HG03571 (cell line): ENCODE measurements at regions not wholly inside any gene's neighbourhood (a gene's known extent, or its start where the extent isn't known, plus 50 kb on each side); places are given as distances from the start of the nearest gene placed in this dataset.
"Not testable (repeated sequence)": the region's sequence is repeated elsewhere in the genome, so short reads cannot be mapped to it uniquely, and the experiment has no call there.

Source experiments
- ATAC-seq: cut with Tn5 transposase; IDR thresholded peaks from one replicate; pipeline ENCODE4 v1.9.1; 2021; ENCODE audit not compliant: unreplicated experiment

DNA sequence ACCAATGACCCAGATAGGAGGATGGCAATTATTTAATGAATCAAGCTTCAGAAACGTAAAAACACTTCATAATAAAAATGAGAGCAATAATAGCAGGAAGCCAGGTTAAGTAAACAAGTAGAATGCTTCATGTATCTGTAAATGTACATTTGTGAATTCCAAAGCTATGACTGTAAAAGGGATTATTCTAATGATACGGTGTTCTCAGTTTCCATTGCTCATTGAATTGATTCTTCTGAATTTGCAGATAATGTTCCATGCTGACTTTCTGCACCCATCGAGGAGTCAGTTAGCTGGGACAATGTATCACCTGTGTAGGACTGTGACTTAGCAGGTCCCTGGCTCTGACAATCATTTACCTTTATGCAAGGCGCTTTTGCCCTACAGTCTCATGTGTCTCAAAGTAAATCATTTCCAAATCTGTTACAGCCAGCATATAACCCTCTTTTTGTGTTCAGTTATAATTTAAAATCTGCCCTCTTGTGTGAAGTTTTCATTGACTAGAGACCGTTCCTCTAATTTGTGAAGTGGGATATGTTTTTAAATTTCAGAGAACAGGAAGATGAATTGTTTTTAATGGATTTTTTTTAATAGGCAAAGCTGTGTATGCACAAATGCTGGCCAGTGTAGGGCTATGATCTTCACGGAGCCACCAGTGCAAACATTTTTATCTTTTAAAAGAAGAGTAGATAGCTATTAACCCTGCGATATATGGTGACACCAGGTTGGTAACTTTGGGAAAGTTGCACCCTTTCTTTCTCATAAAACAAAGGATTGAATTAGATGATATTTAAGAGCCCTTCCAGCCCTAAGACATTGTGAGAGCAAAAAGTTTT lies 267.1 kb downstream of the KLF5 start:
- ATAC-seq = peak; percentile 79

DNA sequence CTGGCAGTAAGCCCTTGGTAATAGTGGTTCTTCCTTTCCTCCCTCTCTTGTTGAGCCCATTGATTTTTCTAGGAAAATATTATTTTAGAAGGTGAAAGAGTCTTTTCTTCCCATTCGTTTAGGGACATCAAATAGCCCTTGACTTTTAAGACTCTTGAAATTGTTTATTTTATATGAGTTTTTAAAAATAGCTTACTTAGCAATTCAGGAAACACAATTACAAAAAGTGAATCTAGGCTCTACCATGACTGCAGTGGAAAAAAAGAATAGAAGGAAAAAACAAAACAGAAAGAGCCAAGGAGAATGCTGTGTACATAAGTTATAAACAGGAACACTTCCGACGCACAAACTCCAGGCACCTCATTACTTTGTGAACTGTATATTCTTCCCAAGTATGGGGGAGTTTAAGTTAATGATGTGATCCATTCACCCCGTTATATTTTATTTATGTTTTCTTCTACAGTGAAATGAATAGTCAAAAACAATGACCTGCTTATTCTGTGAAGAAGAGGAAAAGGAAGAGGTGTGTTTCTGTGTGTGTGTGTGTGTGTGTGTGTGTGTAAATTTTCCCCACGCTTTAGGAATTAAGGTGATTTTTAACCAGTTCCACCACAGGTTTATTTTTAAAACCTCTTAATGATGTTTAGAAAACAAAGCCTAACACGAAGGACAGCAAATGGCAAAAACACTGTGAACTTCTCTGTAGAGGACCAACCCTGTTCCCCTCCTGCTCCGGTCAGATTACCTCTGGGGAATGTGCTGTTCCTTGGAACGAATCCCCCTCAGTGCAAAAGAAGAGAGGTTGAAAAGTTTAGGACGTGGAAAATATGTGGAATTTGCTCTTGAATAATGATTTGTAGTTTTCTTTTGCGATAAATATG lies 266.3 kb downstream of the KLF5 start:
- no peak for ATAC-seq

- no peak for ATAC-seq
Observed at GRCh38 chr13:73323615-73324014, 264.8 kb downstream of the KLF5 start.

GRCh38 chr13:73321043-73321442 lies 262.2 kb downstream of the KLF5 start:
- ATAC-seq = no peak

- ATAC-seq = no peak
Observed at GRCh38 chr13:73317140-73317539, 258.3 kb downstream of the KLF5 start.

DNA sequence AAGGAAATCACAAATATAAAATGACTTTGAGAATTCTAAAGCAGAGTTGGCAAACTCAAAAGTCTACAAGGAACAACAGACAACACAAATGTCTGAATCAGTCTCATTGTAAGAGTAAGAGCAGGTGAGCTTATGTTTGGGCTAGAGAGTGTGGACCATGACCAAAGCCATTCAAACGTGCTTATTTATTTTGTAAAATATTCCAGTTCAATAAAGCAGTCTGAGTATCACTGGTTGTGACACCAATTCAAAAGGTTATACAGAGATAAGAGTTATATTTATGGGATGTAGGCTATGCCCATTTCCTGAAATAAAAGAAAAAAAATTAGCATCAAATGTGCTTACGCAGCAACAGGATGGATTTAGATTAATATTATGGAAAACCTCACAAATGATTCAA lies 251.6 kb downstream of the KLF5 start:
- ATAC-seq = no peak

- ATAC-seq = no peak
Observed at GRCh38 chr13:73307481-73307880, 248.7 kb downstream of the KLF5 start.

DNA sequence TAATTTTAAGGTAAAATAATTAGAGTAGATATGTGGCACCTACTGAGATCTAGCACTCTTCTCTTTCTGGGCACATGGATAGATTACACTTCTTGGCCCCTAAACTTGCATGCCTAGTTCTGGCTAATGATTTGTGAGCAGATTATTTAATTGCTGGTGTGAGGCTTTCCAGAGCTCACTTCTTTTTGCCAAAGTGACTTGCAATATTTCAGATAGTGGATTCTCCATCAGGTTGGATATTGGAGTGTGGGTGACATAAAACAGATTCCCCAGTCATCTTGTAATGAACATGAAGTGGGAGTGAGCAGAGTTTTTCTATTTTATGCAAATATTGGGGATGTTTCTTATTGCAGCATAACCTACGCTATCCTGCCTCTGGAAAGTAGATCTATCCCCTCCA lies 247.9 kb downstream of the KLF5 start:
- no peak for ATAC-seq

DNA sequence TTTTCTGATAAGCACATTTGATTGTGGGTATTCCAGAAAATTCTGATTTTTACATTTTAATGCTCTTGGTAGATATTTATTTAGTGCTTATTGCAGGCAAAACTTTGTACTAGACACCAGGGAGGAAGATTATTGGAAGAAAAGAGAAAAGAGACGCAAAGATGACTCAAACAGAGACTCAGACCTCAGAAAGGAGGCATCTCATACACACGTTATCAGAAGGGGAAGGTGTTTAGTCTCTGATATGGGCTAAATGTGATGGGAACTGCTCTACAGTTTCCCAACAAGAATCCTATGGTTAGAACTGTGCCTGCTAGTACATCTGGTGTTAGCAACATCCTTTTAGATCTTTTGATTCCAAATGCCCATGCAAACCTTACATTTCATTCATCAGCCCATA lies 245.6 kb downstream of the KLF5 start:
- ATAC-seq = no peak

DNA sequence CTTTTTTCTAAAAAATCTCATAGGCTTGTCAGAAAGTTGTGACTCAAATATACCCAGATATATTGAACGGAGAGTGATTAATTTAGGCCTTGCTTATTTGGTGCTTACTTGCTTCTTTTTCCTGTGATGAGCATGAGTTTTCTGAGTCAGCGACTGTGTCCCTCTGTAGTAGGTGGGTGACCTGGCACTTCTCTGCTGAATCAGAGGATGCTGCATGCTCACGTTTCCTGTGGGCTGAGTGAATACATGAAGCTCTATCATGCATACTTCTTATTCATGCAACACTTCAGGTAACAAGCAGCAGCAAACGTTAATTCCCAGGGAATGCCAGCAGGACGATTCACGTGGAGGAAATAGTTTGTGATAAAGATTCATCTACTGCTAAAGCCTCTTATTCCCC lies 245.0 kb downstream of the KLF5 start:
- no peak for ATAC-seq

- not testable (repeated sequence) for ATAC-seq
Observed at GRCh38 chr13:73301622-73302021, 242.8 kb downstream of the KLF5 start.

DNA sequence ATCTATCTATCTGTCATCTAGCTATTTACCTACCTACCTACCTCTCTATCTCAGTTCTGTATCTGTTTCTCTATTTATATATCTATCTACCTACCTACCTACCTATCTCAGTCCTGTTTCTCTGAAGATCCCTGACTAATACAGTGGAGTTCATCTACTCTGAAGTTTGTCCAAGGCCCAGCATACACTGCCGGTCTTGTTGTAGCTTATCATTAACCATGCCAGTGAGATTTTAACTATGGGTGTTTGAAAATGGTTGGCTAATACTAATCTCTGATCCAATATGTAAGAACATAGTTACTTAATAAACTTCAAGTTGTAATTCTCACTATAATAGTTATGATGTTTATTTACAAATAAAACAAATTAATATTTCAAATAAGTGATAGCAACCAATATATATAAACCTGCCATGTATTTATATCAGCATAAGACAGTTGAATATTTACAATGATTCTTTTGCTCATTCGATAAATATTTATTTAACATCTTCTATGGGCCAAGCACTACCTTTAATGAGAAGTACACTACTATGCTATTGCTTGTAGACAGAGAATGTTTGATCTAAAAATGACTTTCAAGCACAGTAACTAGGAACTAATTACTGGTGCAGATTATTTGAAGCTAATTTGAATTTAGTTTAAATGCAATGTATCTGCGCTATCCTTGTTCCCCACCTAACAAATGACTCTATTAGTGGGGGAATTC lies 242.1 kb downstream of the KLF5 start:
- no peak for ATAC-seq

GRCh38 chr13:73299787-73300186 lies 241.0 kb downstream of the KLF5 start:
- no peak for ATAC-seq

- ATAC-seq = no peak
Observed at GRCh38 chr13:73293913-73294523, 235.2 kb downstream of the KLF5 start.

- ATAC-seq = no peak
Observed at GRCh38 chr13:73292127-73292526, 233.3 kb downstream of the KLF5 start.

GRCh38 chr13:73290844-73291243 lies 232.0 kb downstream of the KLF5 start:
- ATAC-seq = no peak

DNA sequence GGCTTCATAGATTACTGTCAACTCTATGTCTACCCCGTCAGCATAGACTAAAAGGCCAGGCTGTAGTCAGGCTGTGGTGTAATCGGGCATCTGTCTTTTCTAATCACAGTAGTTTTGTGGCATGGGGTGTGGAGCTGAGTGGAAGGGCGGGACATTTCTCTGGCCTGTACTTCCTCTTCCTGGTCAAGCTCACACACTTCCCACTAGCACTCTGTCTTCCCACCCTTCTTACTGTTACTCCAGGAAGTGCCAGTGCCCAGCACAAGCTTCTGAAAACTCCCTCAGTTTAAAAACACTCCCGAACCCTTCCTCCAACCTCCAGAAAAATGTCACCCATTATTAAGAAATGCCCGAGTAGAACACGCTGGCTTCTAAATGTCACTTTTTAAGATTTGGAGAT lies 229.8 kb downstream of the KLF5 start:
- no peak for ATAC-seq

DNA sequence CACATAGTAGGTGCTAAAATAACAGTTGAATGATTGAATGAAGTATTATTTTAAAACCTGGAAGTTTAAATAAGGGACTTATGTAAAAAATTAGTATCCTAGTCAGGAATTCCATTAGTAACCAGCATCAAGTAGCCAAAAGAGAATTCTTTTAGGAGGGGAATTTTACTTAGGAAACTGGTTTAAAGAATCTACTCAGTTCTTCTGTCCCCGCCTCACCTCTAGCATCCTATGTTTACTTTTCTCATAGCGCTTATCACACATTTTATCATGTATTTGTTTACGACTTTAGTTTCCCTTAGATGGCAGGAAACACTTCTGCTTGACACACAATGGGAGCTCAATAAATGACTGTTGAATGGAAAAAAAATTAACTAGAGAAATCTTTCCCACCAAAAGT lies 229.0 kb downstream of the KLF5 start:
- no peak for ATAC-seq

DNA sequence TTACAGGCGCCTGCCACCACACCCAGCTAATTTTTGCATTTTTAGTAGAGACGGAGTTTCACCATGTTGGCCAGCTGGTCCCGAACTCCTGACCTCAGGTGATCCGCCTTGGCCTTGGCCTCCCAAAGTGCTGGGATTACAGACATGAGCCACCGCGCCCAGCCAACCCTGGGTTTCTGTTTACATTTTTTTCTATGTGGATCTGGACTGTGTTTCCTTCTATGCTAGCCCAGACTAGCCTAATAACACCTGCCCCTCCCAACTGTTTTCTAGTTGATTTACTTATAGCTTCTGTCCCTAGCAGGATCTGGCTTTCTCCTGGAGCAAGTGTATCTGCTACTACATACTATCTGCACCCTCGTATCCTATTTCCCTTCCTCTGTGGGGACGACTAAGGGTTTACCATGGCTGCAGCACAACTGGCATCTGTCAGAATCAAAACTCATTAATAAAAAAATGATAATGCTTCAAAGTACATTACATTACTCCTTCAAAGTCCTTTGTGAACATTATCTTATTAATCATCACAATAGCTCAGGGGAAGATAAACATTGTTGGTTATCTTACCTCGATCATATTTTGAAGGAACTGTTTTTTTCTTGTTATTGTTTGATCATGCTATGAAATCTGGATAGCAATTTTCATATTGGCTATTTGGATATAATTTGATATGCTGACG lies 228.3 kb downstream of the KLF5 start:
- ATAC-seq = no peak

- no peak for ATAC-seq
Observed at GRCh38 chr13:73286177-73286576, 227.4 kb downstream of the KLF5 start.
